Spleen (tissue), 7 donors: ENCODE measurements at regions not wholly inside any gene's neighbourhood (a gene's known extent, or its start where the extent isn't known, plus 50 kb on each side); places are given as distances from the start of the nearest gene placed in this dataset.

Experiments used
- POLR2A ChIP-seq, 3 donors: fragments of 450-650 bp; IDR thresholded peaks; one replicate each; pipeline ENCODE4 v1.5.1; 2017; ENCODE audit warnings: antibody characterized with exemption in 3 of 3, mild to moderate bottlenecking in 1 of 3
- POLR2AphosphoS5 ChIP-seq, 3 donors: sonication (generic); formaldehyde crosslinking; IDR thresholded peaks; one replicate each; pipeline ENCODE4 v1.5.1; 2017; ENCODE audit warnings: antibody characterized with exemption in 3 of 3
- TF ChIP-seq, protein P1 (sequence below), 11 experiments: fragments of 200-600 bp in 7 of 11; fragments of 450-650 bp in 4 of 11; sonication (generic) in 4 of 11; IDR thresholded peaks in 8 of 11; conservative IDR thresholded peaks in 3 of 11; 1 replicate in 7 of 11; 2 replicates in 4 of 11; pipeline versions ENCODE4 v1.4.0 to v1.8.0; 2016 to 2021; ENCODE audit warnings: antibody characterized with exemption in 11 of 11, inconsistent platforms in 4 of 11, mild to moderate bottlenecking in 1 of 11
- donor health status: DM: no; HTN: no; CAD: no; lungs with moderate emphysema.
- donor health status: DM: no; HTN: no; CAD: no.
- donor health status: DM: no; HTN: no; CAD: no.

DNA sequence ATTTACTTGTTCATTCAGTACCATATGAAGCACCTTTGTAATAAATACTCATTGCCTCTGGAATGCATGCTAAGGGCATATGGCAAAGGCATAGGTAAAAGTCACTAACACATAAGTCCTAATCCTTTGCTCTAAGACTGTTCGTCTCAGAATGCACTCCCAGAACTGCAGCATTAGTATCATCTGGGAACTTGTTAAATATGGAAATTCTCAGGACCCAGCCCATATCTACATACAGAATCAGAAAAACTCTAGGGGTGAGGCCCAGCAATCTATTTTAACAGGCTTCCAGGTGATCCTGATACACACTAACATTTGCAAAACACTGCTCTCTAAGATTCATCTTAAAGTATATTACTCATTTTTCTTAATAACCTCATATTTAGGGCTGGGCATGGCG lies 113.8 kb upstream of the CDH6 start:
- TF ChIP-seq, protein P1, sequence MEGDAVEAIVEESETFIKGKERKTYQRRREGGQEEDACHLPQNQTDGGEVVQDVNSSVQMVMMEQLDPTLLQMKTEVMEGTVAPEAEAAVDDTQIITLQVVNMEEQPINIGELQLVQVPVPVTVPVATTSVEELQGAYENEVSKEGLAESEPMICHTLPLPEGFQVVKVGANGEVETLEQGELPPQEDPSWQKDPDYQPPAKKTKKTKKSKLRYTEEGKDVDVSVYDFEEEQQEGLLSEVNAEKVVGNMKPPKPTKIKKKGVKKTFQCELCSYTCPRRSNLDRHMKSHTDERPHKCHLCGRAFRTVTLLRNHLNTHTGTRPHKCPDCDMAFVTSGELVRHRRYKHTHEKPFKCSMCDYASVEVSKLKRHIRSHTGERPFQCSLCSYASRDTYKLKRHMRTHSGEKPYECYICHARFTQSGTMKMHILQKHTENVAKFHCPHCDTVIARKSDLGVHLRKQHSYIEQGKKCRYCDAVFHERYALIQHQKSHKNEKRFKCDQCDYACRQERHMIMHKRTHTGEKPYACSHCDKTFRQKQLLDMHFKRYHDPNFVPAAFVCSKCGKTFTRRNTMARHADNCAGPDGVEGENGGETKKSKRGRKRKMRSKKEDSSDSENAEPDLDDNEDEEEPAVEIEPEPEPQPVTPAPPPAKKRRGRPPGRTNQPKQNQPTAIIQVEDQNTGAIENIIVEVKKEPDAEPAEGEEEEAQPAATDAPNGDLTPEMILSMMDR (IDR thresholded peaks at IDR 0.05 in 8 of 11, conservative IDR thresholded peaks at IDR 0.05 in 3 of 11): no peak
- TF ChIP-seq POLR2A (IDR thresholded peaks at IDR 0.05): no peak
- no peak for TF ChIP-seq POLR2AphosphoS5 (IDR thresholded peaks at IDR 0.05)
